Mucosa of descending colon (tissue), 3 donors: ENCODE measurements at regions not wholly inside any gene's neighbourhood (a gene's known extent, or its start where the extent isn't known, plus 50 kb on each side); places are given as distances from the start of the nearest gene placed in this dataset.
"Not testable (repeated sequence)": the region's sequence is repeated elsewhere in the genome, so short reads cannot be mapped to it uniquely, and the experiment has no call there.

Source experiments
- ATAC-seq: fragments of 200-7000 bp; cut with Tn5 transposase; one replicate; pipeline ENCODE4 v1.9.1; 2020; ENCODE audit warnings: mild to moderate bottlenecking, moderate library complexity
- DNase-seq, 3 donors: peaks; one replicate each; pipeline ENCODE4 v3.0.0-alpha.2; 2020
- H3K36me3 ChIP-seq: fragments of 200-600 bp; one replicate; pipeline ENCODE4 v1.8.0; 2021; ENCODE audit warnings: low read depth, mild to moderate bottlenecking
- H3K4me1 ChIP-seq: fragments of 200-600 bp; one replicate; pipeline ENCODE4 v1.8.0; 2021; ENCODE audit warnings: low read depth, mild to moderate bottlenecking
- H3K4me3 ChIP-seq: fragments of 200-600 bp; one replicate; pipeline ENCODE4 v1.8.0; 2021; ENCODE audit warnings: mild to moderate bottlenecking
- H3K9me3 ChIP-seq: fragments of 200-600 bp; one replicate; pipeline ENCODE4 v1.8.0; 2021; ENCODE audit warnings: mild to moderate bottlenecking
- CTCF ChIP-seq: fragments of 200-600 bp; IDR thresholded peaks from one replicate; pipeline ENCODE4 v1.8.0; 2022; ENCODE audit warnings: antibody characterized with exemption, mild to moderate bottlenecking
- intact Hi-C, 2 donors: fragments of 100-400 bp; cut with DNase I in 1 of 2; cut with micrococcal nuclease in 1 of 2; formaldehyde crosslinking; loops; one replicate each; pipeline versions ENCODE4 v1.11.0 to v1.11.1; 2022; cut with DNase I, micrococcal nuclease
- donor health status: DM: no; HTN: no; CAD: no; lungs with moderate emphysema.
- donor health status: DM: no; HTN: no; CAD: no.
- donor health status: DM: no; HTN: yes; CAD: no.

- no peak for ATAC-seq
- Histone ChIP-seq H3K36me3 (no peaks in the 10 kb centered on the region), H3K4me3 (no peak overlapping the region), H3K9me3 (no peaks in the 10 kb centered on the region), H3K4me1 (peaks cover under 1% of the 10 kb centered on the region)
- DNase-seq = no peak
- intact Hi-C loops = no loop called here
- TF ChIP-seq CTCF = no peak
These were observed 104.8 kb downstream of the NAV1 start for GRCh38 chr1:201643835-201644104.

GRCh38 chr1:201644197-201644596 is 105.3 kb downstream of the NAV1 start:
- Histone ChIP-seq H3K4me3 (no peak overlapping the region), H3K9me3 (no peaks in the 10 kb centered on the region), H3K4me1 (peaks cover 5% of the 10 kb centered on the region), H3K36me3 (no peaks in the 10 kb centered on the region)
- intact Hi-C loops = no loop called here
- no peak for TF ChIP-seq CTCF
- no peak for ATAC-seq
- no peak for DNase-seq

GRCh38 chr1:201645000-201645399 is 106.1 kb downstream of the NAV1 start:
- H3K36me3 ChIP-seq, H3K9me3 ChIP-seq, intact Hi-C loops, DNase-seq, ATAC-seq, H3K4me3 ChIP-seq: not testable (repeated sequence)
- H3K4me1 ChIP-seq = peaks cover 12% of the 10 kb centered on the region

- peaks cover 18% of the 10 kb centered on the region for H3K4me1 ChIP-seq
- DNase-seq (no peak), ATAC-seq (no peak)
- no peaks in the 10 kb centered on the region for H3K9me3 ChIP-seq
- no peak overlapping the region for H3K4me3 ChIP-seq
- no peaks in the 10 kb centered on the region for H3K36me3 ChIP-seq
- intact Hi-C loops = no loop called here
- no peak for TF ChIP-seq CTCF
These were observed 107.0 kb downstream of the NAV1 start for GRCh38 chr1:201645956-201646355.

- TF ChIP-seq CTCF = no peak
- Histone ChIP-seq H3K36me3 (no peaks in the 10 kb centered on the region), H3K4me3 (no peak overlapping the region), H3K9me3 (no peaks in the 10 kb centered on the region), H3K4me1 (peaks cover 18% of the 10 kb centered on the region)
- no peak for DNase-seq
- intact Hi-C loops = no loop called here
- ATAC-seq = no peak
These were observed 107.6 kb downstream of the NAV1 start for GRCh38 chr1:201646411-201647022.

GRCh38 chr1:201647094-201647493 is 108.2 kb downstream of the NAV1 start:
- no peak for DNase-seq
- Histone ChIP-seq H3K4me1 (peaks cover 18% of the 10 kb centered on the region), H3K9me3 (no peaks in the 10 kb centered on the region), H3K4me3 (no peak overlapping the region), H3K36me3 (no peaks in the 10 kb centered on the region)
- TF ChIP-seq CTCF = no peak
- intact Hi-C loops = no loop called here
- no peak for ATAC-seq
